Panc1 (cell line): ENCODE measurements at regions not wholly inside any gene's neighbourhood (a gene's known extent, or its start where the extent isn't known, plus 50 kb on each side); places are given as distances from the start of the nearest gene placed in this dataset.

Experiments
- ATAC-seq: fragments of 200-7000 bp; cut with Tn5 transposase; 2 replicates; pipeline ENCODE4 v1.9.1; 2020; ENCODE audit warnings: mild to moderate bottlenecking, moderate library complexity
- BruUV-seq: library from RNA; stranded (reverse); fragments of 400-500 nt; replicated peaks from 2 replicates; lab custom pipeline; 2021; lab: Mats Ljungman, UMichigan
- CTCF ChIA-PET: fragments of 300-600 bp; sonication (Branson Sonifier 250); formaldehyde crosslinking; loops from one replicate; lab custom pipeline; 2022; ENCODE audit warnings: antibody characterized with exemption; lab: Charles Lee
- POLR2A ChIA-PET: fragments of 300-600 bp; sonication (Branson Sonifier 250); formaldehyde crosslinking; loops from one replicate; lab custom pipeline; 2022; ENCODE audit warnings: antibody characterized with exemption; lab: Charles Lee
- DNase-seq: peaks from one replicate; pipeline ENCODE4 v3.0.0-alpha.2; 2010; ENCODE audit warnings: low read depth, low spot score
- H3K27ac ChIP-seq: 2 replicates; pipeline ENCODE4 v1.5.1; 2011; ENCODE audit warnings: mild to moderate bottlenecking, low read length, inconsistent platforms
- H3K27me3 ChIP-seq: fragments of 200-500 bp; sonication (Bioruptor generic); 2 replicates; pipeline ENCODE4 v1.6.0; 2014; ENCODE audit warnings: low read length, inconsistent platforms; ENCODE audit not compliant: control insufficient read depth, insufficient read depth
- H3K36me3 ChIP-seq: fragments of 200-500 bp; sonication (Bioruptor generic); 2 replicates; pipeline ENCODE4 v1.5.1; 2014; ENCODE audit warnings: inconsistent platforms, mild to moderate bottlenecking, low read length, moderate library complexity; ENCODE audit not compliant: control insufficient read depth, insufficient read depth
- H3K4me1 ChIP-seq: 2 replicates; pipeline ENCODE4 v1.5.1; 2011; ENCODE audit warnings: inconsistent platforms, mild to moderate bottlenecking, low read length, moderate library complexity; ENCODE audit not compliant: control insufficient read depth, insufficient read depth
- H3K4me3 ChIP-seq, 2 experiments: 2 replicates each; pipeline ENCODE4 v1.5.1; 2011 to 2012; ENCODE audit warnings: low read depth in 2 of 2, low read length in 2 of 2, mild to moderate bottlenecking in 2 of 2, inconsistent platforms in 1 of 2, moderate library complexity in 1 of 2
- H3K9me3 ChIP-seq: fragments of 200-500 bp; sonication (Bioruptor generic); 2 replicates; pipeline ENCODE4 v1.5.1; 2014; ENCODE audit warnings: low read depth, mild to moderate bottlenecking, inconsistent platforms, low read length, moderate library complexity; ENCODE audit not compliant: control insufficient read depth, insufficient read depth
- CTCF ChIP-seq: fragments of 450-650 bp; IDR thresholded peaks from 2 replicates; pipeline ENCODE4 v1.5.1; 2017; ENCODE audit warnings: mild to moderate bottlenecking
- POLR2AphosphoS5 ChIP-seq: IDR thresholded peaks from 2 replicates; pipeline ENCODE4 v1.6.1; 2012; ENCODE audit warnings: mild to moderate bottlenecking, low read depth, low read length, moderate library complexity
- REST ChIP-seq, 2 experiments: IDR thresholded peaks; 2 replicates each; pipeline ENCODE4 v1.6.1; 2011 to 2012; ENCODE audit warnings: low read depth in 2 of 2, control low read depth in 1 of 2, low read length in 1 of 2, mild to moderate bottlenecking in 1 of 2, moderate library complexity in 1 of 2; ENCODE audit not compliant: insufficient read depth in 1 of 2
- SIN3A ChIP-seq: IDR thresholded peaks from 2 replicates; pipeline ENCODE4 v1.6.1; 2012; ENCODE audit warnings: low read depth, mild to moderate bottlenecking, low read length, moderate library complexity, borderline replicate concordance; ENCODE audit not compliant: insufficient read depth
- TCF7L2 ChIP-seq: IDR thresholded peaks from 2 replicates; pipeline ENCODE4 v1.6.1; 2011; ENCODE audit warnings: mild to moderate bottlenecking, low read depth, low read length, inconsistent platforms
- in situ Hi-C: cut with HindIII; loops from 2 replicates; pipeline ENCODE4 v1.10.0; 2016; ENCODE audit warnings: low sequenced_read_pairs, low pct_unique_long_range_greater_than_20kb
- intact Hi-C: fragments of 100-400 bp; cut with micrococcal nuclease; formaldehyde crosslinking; loops from one replicate; pipeline ENCODE4 v1.10.0; 2022; ENCODE audit not compliant: unreplicated experiment

- Histone ChIP-seq H3K9me3 (no peaks in the 10 kb centered on the region), H3K36me3 (no peaks in the 10 kb centered on the region), H3K4me3 (no peak overlapping the region), H3K27me3 (no peaks in the 10 kb centered on the region), H3K4me1 (no peaks in the 10 kb centered on the region), H3K27ac (no peak overlapping the region)
- in situ Hi-C loops (no loop called here), intact Hi-C loops (no loop called here)
- ATAC-seq (no peak), DNase-seq (no peak)
- TF ChIP-seq SIN3A (no peak), REST (IDR thresholded peaks at IDR 0.05; ENCODE audit: insufficient read depth in 1 of 2, low read depth in 2 of 2, low read length in 1 of 2) (no peak), POLR2AphosphoS5 (no peak), CTCF (no peak), TCF7L2 (no peak)
- POLR2A ChIA-PET = no interaction called here
- no TSS peak for BruUV-seq
- CTCF ChIA-PET = no interaction called here
These were observed 2306.6 kb upstream of the AGA start for GRCh38 chr4:179748837-179749236.

- H3K4me1 ChIP-seq = no peaks in the 10 kb centered on the region
- in situ Hi-C loops = no loop called here
- ATAC-seq = no peak
- intact Hi-C loops = no loop called here
- H3K27ac ChIP-seq = no peak overlapping the region
- no peaks in the 10 kb centered on the region for H3K27me3 ChIP-seq
- DNase-seq = no peak
- no TSS peak for BruUV-seq
- H3K4me3 ChIP-seq = no peak overlapping the region
- ChIA-PET POLR2A (no interaction called here), CTCF (no interaction called here)
- H3K9me3 ChIP-seq = no peaks in the 10 kb centered on the region
- TF ChIP-seq SIN3A (no peak), POLR2AphosphoS5 (no peak), TCF7L2 (no peak), REST (IDR thresholded peaks at IDR 0.05; ENCODE audit: insufficient read depth in 1 of 2, low read depth in 2 of 2, low read length in 1 of 2) (no peak), CTCF (no peak)
- H3K36me3 ChIP-seq = no peaks in the 10 kb centered on the region
These were observed 2308.1 kb upstream of the AGA start for GRCh38 chr4:179750374-179750773.
